ENCODE measurements at regions not wholly inside any gene's neighbourhood (a gene's known extent, or its start where the extent isn't known, plus 50 kb on each side); places are given as distances from the start of the nearest gene placed in this dataset.
"Not testable (repeated sequence)": the region's sequence is repeated elsewhere in the genome, so short reads cannot be mapped to it uniquely, and the experiment has no call there.

DNA sequence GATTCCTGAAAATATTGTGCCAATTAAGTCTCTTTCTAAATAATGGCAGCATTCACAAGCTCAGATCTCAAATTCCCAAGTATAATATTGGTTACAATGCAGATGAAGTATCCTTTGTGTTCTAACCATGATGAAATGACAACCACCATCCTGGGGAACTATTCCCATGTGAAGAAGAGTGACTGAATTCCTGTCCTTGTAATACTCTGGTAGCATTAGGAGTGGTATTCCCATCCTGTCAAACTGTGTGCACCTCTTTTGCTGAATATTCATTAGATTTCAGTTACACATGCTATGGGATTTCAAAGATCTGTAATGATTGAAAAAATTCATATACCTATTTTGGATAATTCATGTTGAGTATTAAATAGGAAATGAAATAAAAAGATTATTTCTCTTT is 86.1 kb upstream of the SMIM30 start:
- no peak for DNase-seq

DNA sequence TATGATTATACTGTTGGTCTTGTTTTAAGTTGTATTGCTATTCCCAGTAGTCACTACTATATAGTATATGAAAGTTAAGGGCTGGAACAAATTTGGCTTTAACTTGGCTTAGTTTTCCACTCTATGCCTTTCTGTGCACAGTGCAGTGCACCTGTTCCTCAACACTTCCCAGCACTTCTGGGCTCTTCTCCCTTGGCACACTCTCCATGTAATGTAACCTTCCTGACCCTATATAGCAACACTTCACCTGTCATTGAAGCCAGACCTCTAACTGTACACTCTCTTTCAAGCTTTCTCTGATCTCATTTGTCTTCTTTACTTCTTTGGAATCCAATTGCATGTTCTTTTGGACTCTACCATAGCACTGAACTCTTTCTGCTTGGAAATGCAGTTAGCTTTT is 83.9 kb upstream of the SMIM30 start:
- no peak for DNase-seq

DNA sequence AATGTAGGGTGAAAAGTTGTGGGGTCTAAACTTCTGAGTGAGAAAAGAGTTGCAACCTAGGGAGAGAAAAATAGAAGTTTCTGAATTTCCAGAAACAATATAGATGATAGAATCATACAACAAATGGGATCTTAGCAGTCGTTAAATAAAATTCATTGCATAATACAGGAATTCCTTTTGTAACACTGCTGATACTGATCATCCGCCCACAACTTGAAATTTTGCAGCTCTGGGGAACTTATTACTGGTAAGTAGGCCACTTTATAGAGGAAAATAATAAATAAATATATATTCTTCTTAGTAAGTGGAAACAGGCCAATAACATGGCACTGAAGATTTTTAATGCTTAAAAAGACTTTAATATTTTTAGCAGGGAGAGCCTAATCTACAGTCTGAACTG is 81.9 kb upstream of the SMIM30 start:
- DNase-seq = no peak

DNA sequence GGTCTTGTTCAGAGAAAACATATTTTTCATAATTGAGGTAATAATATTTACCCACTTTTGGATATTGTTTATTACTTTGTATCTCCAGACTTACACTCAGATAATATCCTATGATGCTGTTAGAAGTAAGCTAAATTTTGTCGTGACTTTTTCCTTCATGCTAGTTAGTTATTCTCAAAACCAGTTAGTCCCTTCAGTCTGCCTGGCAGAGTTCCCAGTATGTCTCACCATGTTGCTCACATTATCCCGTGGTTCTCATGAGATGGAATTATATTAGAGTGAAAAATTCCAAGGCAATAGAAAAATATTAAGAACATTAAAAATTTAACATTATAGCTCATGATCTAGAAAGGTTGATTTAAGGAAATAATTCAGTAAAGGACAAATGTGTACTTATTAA is 81.5 kb upstream of the SMIM30 start:
- no peak for DNase-seq

DNA sequence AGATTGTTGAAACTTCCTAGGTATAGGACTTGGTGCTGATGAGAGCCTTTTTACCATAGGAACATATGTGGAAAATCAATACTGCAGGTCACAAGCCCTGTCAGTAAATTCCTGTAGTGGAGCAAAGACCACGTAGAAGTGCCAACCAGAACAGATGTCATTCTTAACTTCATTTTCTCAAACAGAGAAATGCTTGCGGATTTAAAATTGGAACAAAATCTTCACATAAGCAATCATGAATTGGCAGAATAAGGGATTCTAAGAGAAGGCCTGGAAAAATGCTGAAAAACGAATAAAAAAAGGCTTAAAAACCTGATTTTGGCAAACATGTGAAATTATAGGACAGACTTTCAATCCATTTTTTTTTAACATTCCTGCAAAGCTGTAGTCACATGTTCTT is 80.8 kb upstream of the SMIM30 start:
- no peak for DNase-seq

DNA sequence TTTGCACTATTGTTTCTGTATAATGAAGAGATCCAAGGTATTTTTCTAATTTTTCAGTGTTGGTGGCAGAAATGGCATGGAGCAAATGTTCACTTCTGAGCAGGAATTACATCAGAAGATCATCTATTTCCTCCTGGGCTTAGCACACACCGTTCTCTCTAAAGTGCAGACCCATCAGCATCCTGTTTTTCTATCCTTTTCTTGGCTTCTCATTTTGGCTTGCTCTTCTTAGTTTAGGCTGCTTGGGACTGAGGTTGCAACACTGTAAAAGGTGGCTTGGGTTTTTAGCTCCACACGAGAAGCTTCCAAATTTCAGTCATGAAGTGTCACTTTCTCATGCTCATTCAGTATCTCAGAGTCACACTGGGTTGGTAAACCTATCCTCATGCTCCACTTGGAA is 79.9 kb upstream of the SMIM30 start:
- DNase-seq = no peak

DNA sequence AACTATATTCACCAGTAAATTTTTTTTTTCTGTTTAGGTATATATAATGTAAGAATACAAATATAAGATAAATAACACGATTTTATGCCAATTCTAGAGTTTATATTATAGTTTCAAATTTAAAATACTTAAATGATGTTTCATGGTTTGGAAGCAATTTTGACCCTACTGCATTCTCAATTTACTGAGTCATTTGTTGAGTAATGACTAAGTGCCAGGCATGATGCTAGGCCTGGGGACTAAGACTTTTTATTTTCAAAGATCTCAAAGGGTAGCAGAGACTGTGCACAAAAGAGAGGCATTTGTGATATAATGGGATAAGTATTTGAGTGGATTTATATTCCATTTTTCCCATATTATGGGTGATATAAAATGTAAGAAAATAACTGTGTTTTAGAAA is 78.9 kb upstream of the SMIM30 start:
- DNase-seq = no peak

DNA sequence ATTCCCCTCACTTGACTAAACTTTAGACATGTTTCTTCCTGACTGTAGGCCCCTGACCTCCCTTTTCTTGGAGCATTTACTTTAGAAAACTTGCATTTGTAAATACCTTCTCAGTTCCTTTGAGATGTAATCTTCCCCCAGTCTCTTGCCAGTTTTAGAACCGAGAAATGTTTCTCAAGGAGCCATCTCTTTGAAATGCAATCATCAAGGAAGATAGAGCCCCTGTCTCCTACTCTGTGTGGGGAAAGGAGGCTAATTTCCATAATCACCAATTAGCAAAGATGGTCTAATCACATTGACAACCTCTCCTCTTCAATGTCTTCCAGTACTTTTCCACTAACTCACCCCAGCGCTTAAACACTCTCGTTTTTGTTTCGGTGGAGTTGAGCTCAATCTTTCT is 70.0 kb upstream of the SMIM30 start:
- DNase-seq = no peak

DNA sequence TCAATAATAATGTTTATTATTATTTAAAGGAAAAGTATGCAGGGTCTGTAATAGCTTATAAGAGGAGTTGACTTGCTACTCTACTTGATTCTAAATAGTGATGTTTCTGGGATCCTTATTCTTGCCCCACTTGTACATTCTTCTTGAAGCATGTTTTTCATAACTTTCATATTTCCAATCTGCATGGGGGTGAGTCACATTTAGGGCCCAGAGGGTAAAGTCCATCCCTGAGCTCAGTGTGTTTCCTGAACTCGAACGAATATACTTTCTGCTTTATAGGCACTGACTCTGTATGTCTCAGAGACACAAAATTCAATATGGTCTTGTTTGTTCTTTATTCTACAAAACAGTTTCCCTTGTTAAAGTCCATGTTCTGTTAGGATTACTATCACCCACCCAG is 61.0 kb upstream of the SMIM30 start:
- no peak for DNase-seq

DNA sequence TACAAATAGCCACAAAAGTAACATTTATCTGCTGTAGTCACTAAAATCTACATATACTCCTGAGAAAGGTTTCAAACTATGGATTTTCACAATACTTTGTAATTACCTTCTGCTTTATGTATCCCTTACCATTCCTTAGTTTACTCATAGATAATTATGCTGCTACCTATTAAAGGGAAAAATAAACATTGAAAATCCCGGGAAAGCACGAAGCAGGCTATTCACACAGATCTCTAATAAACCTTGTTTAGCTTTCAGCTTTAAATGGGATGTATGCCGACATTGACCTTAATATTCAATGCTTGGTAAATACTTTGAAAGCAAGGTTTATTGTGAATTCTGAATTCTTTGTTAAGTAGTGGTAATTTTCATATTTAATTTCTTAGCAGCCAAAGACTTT is 58.5 kb upstream of the SMIM30 start:
- no peak for DNase-seq

DNA sequence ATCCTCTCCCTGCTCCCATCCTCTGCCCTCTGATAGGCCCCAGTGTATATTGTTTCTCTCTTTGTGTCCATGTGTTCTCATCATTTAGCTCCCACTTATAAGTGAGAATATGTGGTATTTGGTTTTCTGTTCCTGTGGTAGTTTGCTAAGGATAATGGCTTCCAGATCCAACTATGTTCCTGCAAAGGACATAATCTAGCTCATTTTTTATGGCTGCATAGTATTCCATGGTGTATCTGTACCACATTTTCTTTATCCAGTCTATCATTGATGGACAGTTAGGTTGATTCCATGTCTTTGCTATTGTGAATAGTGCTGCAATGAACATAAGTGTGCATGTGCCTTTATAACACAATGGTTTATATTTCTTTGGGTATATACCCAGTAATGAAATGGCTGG is 57.8 kb upstream of the SMIM30 start:
- DNase-seq = not testable (repeated sequence)

DNA sequence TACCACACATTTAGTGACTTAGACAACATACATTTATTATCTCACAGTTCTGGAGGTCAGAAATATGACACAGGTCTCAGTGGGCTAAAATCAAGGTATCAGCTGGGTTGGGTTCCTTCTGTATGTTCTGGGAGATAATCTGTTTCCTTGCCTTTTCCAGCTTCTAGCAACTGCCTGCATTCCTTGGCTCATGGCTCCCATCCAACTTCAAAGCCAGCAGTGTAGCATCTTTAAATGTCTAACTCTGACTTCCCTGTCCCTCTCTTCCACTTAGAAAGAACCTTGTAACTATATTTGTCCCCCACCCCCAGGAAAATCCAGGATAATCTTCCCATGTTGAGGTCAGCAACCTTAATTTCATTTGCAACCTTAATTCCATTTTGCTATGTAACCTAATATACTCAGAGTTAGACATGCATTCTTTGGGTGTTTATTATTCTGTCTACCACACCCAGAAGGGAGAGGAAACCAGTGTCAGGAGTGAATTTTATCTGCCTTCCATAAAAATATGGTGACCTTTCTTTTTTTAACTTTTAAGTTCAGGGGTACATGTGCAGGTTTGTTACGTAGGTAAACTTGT is 57.3 kb upstream of the SMIM30 start:
- DNase-seq = no peak

DNA sequence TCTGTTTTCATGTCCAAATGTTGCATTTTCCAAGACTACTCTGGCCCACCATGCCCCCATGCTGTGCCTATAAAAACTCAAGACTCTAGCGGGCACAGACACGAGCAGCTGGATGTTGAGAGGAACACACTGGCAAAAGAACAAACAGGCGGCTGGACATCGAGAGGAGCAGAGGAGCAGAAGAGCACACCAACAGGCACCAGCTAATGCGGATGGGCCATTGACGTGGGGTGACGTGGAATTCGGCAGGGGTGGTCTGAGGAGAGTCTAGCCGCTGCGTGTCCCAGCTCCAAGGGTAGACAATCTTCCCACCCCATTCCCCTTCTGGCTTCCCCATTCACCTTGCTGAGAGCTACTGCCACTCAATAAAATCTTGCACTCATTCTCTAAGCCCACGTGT is 54.4 kb upstream of the SMIM30 start:
- DNase-seq = no peak

DNA sequence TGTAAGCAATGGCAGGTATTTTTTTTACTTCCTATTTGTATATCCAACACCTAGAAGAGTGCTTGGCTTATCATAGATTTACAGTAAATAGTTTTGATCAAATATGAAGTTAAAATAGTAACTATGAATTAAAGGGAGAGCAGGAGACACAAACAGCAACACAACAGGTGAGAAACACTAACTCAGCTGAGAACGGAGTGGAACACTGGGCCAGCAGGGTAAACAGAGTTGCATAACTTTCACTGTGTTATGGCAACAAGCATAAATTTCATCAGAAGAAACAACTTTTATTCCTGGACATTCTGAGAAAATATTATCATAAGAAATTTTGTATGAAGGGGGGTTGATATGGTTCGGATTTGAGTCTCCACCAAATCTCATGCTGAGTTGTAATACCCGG is 52.2 kb upstream of the SMIM30 start:
- no peak for DNase-seq
